Loucy (cell line): ENCODE measurements at regions not wholly inside any gene's neighbourhood (a gene's known extent, or its start where the extent isn't known, plus 50 kb on each side); places are given as distances from the start of the nearest gene placed in this dataset.

Experiments
- EZH2phosphoT487 ChIP-seq: fragments of 200-600 bp; IDR thresholded peaks from 2 replicates; pipeline ENCODE4 v1.6.1; 2018; ENCODE audit warnings: antibody characterized with exemption, mild to moderate bottlenecking, moderate library complexity, borderline replicate concordance
- TF ChIP-seq, protein P1 (sequence below): fragments of 200-600 bp; sonication (generic); conservative IDR thresholded peaks from 2 replicates; pipeline ENCODE4 v1.5.1; 2014; ENCODE audit warnings: mild to moderate bottlenecking, antibody characterized with exemption, low read length

DNA sequence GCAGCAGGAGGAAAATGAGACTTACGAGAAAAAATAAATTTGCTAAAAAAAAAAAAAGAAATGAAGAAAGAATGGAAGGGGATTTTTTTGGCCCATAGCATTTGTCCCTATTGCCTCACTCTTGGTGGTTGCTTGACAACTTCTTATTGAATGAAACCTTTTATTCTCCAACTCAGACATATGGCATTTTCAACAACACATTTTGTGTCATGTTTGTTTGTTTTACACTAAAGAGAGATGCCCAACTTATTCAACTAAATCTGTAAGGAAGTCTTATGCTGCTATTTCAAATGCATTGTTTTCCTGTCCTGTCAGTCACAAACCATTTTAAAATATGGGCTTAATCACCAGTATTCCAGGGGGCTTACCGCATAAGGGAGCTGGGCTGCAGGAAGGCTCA, 409.1 kb upstream of the TENM3 start:
- TF ChIP-seq, protein P1, sequence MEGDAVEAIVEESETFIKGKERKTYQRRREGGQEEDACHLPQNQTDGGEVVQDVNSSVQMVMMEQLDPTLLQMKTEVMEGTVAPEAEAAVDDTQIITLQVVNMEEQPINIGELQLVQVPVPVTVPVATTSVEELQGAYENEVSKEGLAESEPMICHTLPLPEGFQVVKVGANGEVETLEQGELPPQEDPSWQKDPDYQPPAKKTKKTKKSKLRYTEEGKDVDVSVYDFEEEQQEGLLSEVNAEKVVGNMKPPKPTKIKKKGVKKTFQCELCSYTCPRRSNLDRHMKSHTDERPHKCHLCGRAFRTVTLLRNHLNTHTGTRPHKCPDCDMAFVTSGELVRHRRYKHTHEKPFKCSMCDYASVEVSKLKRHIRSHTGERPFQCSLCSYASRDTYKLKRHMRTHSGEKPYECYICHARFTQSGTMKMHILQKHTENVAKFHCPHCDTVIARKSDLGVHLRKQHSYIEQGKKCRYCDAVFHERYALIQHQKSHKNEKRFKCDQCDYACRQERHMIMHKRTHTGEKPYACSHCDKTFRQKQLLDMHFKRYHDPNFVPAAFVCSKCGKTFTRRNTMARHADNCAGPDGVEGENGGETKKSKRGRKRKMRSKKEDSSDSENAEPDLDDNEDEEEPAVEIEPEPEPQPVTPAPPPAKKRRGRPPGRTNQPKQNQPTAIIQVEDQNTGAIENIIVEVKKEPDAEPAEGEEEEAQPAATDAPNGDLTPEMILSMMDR: no peak
- no peak for TF ChIP-seq EZH2phosphoT487
